Epithelial cell of esophagus (primary cell): ENCODE measurements at regions not wholly inside any gene's neighbourhood (a gene's known extent, or its start where the extent isn't known, plus 50 kb on each side); places are given as distances from the start of the nearest gene placed in this dataset.

ENCODE experiments used
- DNase-seq: peaks from one replicate; pipeline ENCODE4 v3.0.0; 2010; ENCODE audit warnings: low read depth
- H3K4me3 ChIP-seq: 2 replicates; pipeline ENCODE4 v1.5.1; 2011; ENCODE audit warnings: mild to moderate bottlenecking, low read length, control low read depth
- CTCF ChIP-seq: IDR thresholded peaks from 2 replicates; pipeline ENCODE4 v1.5.1; 2011; ENCODE audit warnings: low read depth, mild to moderate bottlenecking, low read length, control low read depth, inconsistent platforms; ENCODE audit not compliant: insufficient read depth; ENCODE audit errors: missing control alignments

GRCh38 chr15:93557696-93558095, 468.7 kb upstream of the RGMA start:
- no peak overlapping the region for H3K4me3 ChIP-seq
- DNase-seq, result no peak
- TF ChIP-seq CTCF, result no peak

- H3K4me3 ChIP-seq, result no peak overlapping the region
- no peak for DNase-seq
- no peak for TF ChIP-seq CTCF
Observed at GRCh38 chr15:93553167-93553935, 464.3 kb upstream of the RGMA start.

GRCh38 chr15:93543093-93543492, 454.1 kb upstream of the RGMA start:
- no peak overlapping the region for H3K4me3 ChIP-seq
- no peak for DNase-seq
- TF ChIP-seq CTCF, result no peak

- TF ChIP-seq CTCF, result no peak
- H3K4me3 ChIP-seq, result no peak overlapping the region
- DNase-seq, result peak; percentile 39
Observed at GRCh38 chr15:93527374-93528050, 438.5 kb upstream of the RGMA start.

GRCh38 chr15:93524432-93524831, 435.4 kb upstream of the RGMA start:
- no peak for TF ChIP-seq CTCF
- H3K4me3 ChIP-seq, result no peak overlapping the region
- no peak for DNase-seq

GRCh38 chr15:93523481-93523880, 434.5 kb upstream of the RGMA start:
- H3K4me3 ChIP-seq, result no peak overlapping the region
- no peak for TF ChIP-seq CTCF
- no peak for DNase-seq

- no peak for TF ChIP-seq CTCF
- no peak overlapping the region for H3K4me3 ChIP-seq
Observed at GRCh38 chr15:93520206-93520605, 431.2 kb upstream of the RGMA start.

More at GRCh38 chr15:93520206-93520605, 431.2 kb upstream of the RGMA start:
- no peak for DNase-seq
